ENCODE measurements at regions not wholly inside any gene's neighbourhood (a gene's known extent, or its start where the extent isn't known, plus 50 kb on each side); places are given as distances from the start of the nearest gene placed in this dataset.

- 55 to 75% methylated on average over 3 of the region's 3 CpGs for WGBS, 2 donors
- intact Hi-C loops (cut with DNase I), result no loop called here
- TF ChIP-seq CTCF (IDR thresholded peaks at IDR 0.05) (no peak), POLR2A (IDR thresholded peaks at IDR 0.05) (no peak)
- DNase-seq, result no peak
- Histone ChIP-seq H3K27me3 (no peaks in the 10 kb centered on the region), H3K9me3 (no peaks in the 10 kb centered on the region), H3K4me1 (no peaks in the 10 kb centered on the region), H3K4me3 (replicated peaks in 1 of 3) (no peak overlapping the region), H3K27ac (no peak overlapping the region), H3K36me3 (no peaks in the 10 kb centered on the region)
Observed at GRCh38 chr5:97449172-97449571, 266.1 kb upstream of the RIOK2 start.

GRCh38 chr5:97452646-97453045 lies 269.6 kb upstream of the RIOK2 start:
- no peak for TF ChIP-seq CTCF (IDR thresholded peaks at IDR 0.05)
- no peak for TF ChIP-seq POLR2A (IDR thresholded peaks at IDR 0.05)
- Histone ChIP-seq H3K9me3 (no peaks in the 10 kb centered on the region), H3K4me3 (replicated peaks in 1 of 3) (no peak overlapping the region), H3K27ac (no peak overlapping the region), H3K27me3 (no peaks in the 10 kb centered on the region), H3K4me1 (no peaks in the 10 kb centered on the region), H3K36me3 (no peaks in the 10 kb centered on the region)
- DNase-seq, result no peak
- intact Hi-C loops (cut with DNase I), result no loop called here

- intact Hi-C loops (cut with DNase I), result no loop called here
- no peaks in the 10 kb centered on the region for H3K27me3 ChIP-seq
Observed at GRCh38 chr5:97453263-97453662, 270.2 kb upstream of the RIOK2 start.

GRCh38 chr5:97454015-97454414 lies 271.0 kb upstream of the RIOK2 start:
- DNase-seq, result no peak
- Histone ChIP-seq H3K27me3 (no peaks in the 10 kb centered on the region), H3K4me1 (no peaks in the 10 kb centered on the region), H3K36me3 (no peaks in the 10 kb centered on the region), H3K4me3 (replicated peaks in 1 of 3) (no peak overlapping the region), H3K9me3 (no peaks in the 10 kb centered on the region), H3K27ac (no peak overlapping the region)
- TF ChIP-seq CTCF (IDR thresholded peaks at IDR 0.05) (no peak), POLR2A (IDR thresholded peaks at IDR 0.05) (no peak)
- intact Hi-C loops (cut with DNase I), result no loop called here

More at GRCh38 chr5:97453263-97453662, 270.2 kb upstream of the RIOK2 start:
- Histone ChIP-seq H3K4me1 (no peaks in the 10 kb centered on the region), H3K27ac (no peak overlapping the region), H3K36me3 (no peaks in the 10 kb centered on the region), H3K9me3 (no peaks in the 10 kb centered on the region), H3K4me3 (replicated peaks in 1 of 3) (no peak overlapping the region)
- DNase-seq, result no peak
- WGBS, 2 donors, result 92 to 95% methylated on average over 2 of the region's 2 CpGs
- TF ChIP-seq POLR2A (IDR thresholded peaks at IDR 0.05) (no peak), CTCF (IDR thresholded peaks at IDR 0.05) (no peak)

- 70 to 82% methylated on average over 1 of the region's 1 CpG for WGBS, 2 donors
Observed at GRCh38 chr5:97455996-97456395, 272.9 kb upstream of the RIOK2 start.

More at GRCh38 chr5:97455996-97456395, 272.9 kb upstream of the RIOK2 start:
- no peaks in the 10 kb centered on the region for H3K36me3 ChIP-seq
- H3K27me3 ChIP-seq, result no peaks in the 10 kb centered on the region
- H3K27ac ChIP-seq, result no peak overlapping the region
- no peaks in the 10 kb centered on the region for H3K4me1 ChIP-seq
- no peak overlapping the region for H3K4me3 ChIP-seq (replicated peaks in 1 of 3)
- intact Hi-C loops (cut with DNase I), result no loop called here
- no peak for TF ChIP-seq CTCF (IDR thresholded peaks at IDR 0.05)
- no peak for DNase-seq
- no peaks in the 10 kb centered on the region for H3K9me3 ChIP-seq
